UCSD-AML1 (cell line): ENCODE measurements at regions not wholly inside any gene's neighbourhood (a gene's known extent, or its start where the extent isn't known, plus 50 kb on each side); places are given as distances from the start of the nearest gene placed in this dataset.
"Not testable (repeated sequence)": the region's sequence is repeated elsewhere in the genome, so short reads cannot be mapped to it uniquely, and the experiment has no call there.

Experiments
- DNase-seq: peaks from one replicate; lab custom pipeline; 2025; ENCODE audit not compliant: unreplicated experiment; lab: John Stamatoyannopoulos, UW

DNA sequence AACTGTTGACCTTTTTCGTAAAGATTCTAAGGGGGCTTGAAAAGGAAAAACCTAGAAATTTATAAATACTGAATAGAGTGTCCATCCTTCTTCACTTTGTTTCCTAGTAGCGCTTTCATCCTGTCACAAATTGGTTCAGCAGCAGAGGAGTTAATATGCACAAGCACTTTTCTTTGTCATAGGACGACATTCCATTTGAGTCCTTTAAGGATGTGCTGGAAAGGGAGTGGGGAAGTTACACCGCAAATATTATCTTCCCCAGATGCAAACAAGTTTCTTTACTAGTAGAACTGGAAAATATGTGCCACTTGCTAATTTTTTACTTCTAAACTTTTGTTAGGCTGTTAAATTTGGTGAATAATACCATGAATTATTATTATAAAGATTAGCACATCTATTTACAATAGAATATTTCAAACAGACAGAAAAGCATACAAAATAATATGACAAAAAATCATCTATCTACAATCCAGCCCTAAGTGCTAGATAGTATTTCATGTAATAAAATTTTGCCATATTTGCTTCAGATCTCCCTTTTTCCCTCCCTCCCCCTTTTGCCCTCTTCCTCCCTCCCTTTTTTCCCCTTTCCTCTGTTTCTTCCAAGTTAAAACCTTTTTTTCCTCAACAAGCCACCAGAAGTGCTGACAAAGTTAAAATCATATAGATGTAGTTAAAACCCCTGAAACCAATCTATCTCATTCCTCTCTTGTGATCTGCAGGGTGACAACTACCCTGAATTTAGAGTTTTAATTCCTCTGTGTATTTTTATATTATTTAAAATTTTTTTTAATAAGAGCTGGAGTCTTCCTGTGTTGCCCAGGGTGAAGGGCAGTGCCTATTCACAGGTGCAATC is 50.5 kb upstream of the MAP4K3 start:
- DNase-seq, result no peak

DNA sequence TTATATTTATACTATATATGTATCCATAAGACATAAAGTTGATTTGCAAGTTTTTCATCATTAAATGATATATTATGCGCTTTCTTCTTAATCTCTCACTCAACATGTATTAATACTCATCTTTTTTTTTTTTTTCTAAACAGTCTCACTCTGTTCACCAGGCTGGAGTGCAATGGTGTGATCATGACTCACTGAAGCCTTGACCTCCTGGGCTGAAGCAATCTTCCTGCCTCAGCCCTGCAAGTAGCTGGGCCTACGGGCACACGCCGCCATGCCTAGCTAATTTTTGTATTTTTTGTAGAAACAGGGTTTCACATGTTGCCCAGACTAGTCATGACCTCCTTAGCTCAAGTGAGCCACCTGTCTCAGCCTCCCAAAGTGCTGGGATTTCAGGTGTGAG is 51.4 kb upstream of the MAP4K3 start:
- no peak for DNase-seq

DNA sequence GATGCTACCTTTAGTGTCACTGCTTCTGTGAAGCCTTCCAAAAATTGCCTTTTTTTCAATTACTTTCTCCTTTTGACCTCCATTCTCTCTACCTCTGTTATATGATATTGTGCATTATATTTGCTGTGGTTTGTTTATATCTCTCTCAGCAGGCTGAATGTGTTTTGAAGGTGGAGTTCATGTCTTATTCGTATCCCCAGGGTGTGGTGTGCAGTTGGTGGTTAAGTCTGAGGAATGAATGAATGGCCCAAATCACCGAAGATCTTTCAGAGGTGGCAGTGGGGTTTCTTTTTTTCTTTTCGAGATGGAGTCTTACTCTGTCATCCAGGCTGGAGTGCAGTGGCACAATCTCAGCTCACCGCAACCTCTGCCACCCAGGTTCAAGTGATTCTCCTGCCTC is 53.5 kb upstream of the MAP4K3 start:
- DNase-seq, result no peak

DNA sequence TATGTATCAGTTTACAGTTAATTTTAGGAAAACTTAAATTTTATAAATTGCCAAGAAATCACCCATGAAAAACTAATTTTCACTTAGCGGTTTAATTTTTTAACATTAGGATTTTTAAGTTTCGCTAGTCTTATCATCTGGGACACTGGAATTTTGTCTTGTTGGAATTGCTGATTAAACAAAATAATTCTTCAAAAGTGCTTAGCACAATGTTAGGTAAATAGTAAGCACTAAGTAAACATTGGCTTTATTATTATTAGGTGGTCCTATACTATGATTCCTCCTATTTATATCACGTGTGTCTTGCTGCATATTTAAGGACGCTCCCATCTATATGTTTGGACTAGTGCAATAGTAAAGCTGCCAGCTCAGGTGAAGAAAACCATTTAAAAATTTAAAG is 54.6 kb upstream of the MAP4K3 start:
- DNase-seq, result no peak

DNA sequence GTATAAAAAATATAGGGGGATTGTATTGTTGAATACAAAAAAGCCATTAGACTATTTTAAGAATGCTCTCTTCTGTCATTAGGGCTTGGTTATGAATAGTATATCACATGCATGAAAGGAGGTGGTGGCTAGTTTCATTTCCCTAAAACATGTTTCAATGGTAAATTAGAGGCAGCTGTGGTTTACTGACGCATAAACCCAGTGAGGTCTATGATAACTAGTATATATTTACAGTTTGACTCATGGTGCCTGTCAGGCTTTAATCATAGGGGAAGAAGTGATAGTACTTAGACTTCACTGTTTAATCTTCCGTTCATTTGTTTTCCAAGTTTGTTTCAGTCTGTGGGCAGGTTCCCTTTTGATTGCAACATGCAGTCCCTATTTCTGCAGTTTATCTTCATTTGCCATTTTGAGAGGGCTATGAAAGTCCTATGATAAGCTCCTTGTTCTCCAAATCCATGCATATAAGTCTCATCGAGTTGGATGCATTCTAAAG is 55.1 kb upstream of the MAP4K3 start:
- no peak for DNase-seq

DNA sequence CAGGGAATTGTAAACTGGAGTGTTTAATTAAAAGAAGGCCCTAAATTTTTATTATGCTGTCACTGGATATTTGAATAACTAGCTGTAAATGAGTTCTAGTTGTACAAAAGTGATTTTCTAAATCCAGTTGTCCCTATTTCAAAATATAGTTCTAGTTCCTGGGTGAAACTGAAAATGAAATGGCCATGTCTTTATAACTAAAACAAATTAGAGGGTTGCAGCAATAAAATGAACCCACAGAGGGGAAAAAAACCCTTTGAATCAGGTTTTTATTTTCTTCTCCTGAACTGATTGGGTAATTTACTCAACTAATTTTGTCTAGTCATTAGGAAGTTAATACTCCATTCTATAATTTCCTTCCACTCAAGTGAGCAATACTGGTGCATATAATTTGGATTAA is 55.6 kb upstream of the MAP4K3 start:
- no peak for DNase-seq

DNA sequence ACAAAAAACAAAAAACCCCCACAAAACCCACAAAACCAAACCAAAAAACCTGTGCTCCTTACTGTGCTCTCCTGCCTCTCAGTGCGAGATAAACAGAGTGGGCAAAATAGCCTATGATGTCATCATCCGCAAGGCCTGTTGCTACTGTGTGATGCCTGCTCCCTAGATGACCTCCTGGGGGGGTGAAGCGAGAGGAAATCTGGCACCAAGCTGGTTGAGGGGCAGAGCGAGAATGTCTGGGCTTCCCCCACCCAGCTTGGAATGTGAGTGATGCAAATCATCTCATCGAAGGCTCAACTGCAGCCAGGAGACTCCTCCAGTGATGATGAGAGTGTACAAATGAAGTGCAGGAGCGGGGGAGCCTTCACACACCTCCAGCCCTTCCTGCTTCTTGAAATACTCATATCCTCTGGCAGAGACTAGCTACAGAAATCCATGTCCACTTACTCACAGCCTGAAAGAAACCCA is 57.7 kb upstream of the MAP4K3 start:
- DNase-seq, result no peak

DNA sequence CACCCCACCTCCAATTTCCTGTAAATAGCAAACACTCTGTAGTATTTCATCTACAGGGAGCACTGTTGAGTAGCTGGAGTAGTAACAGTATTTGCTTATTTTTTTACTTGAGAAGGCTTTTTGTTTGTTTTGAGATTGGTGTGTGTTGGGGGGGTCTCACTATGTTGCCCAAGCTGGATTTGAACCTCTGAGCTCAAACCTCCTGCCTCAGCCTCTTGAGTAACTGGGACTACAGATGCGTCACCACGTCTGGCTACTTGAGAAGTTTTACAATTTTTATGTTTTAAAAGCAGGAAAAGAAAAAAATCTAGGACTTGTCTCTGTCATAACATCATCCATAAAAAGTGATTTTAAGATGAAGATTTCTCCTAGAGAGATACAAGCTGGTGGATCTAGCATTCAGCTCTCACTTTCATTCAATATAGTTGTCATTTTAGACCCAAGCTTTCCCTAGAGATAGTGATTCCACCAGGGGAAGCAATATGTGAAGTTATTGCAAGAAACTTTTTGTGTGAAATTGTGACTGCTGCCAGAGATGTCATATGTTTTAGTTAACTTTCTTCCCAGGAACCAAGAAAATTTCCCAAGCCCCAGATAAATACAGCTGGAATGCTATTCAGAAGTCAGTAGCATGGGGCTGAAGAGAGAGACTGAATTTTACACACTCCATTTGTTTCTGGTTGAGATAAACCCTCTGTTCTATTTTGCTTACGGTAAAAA is 60.2 kb upstream of the MAP4K3 start:
- DNase-seq, result no peak

DNA sequence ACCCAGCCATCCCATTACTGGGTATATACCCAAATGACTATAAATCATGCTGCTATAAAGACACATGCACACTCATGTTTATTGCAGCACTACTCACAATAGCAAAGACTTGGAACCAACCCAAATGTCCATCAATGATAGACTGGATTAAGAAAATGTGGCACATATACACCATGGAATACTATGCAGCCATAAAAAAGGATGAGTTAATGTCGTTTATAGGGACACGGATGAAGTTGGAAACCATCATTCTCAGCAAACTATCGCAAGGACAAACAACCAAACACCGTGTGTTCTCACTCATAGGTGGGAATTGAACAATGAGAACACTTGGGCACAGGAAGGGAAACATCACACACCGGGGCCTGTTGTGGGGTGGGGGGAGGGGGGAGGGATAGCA is 61.1 kb upstream of the MAP4K3 start:
- DNase-seq, result not testable (repeated sequence)

DNA sequence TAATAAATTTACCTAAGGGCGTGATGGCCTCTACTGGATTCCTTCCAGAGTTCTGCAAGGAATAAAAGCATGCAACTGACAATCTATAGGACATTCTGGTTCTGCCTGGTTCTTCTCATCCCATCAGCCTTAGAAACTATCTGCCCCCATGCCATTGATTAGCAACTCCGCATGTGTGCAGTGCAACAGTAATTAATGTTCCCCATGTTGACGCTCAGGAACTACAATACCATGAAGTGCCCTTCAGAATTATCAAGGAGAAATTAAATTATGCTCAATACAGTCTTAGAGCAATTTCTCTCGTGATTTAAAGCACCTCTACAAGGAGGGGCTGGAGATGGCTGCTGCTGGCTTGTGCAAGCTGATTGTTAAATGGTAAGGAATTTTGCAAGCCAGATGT is 61.7 kb upstream of the MAP4K3 start:
- no peak for DNase-seq

DNA sequence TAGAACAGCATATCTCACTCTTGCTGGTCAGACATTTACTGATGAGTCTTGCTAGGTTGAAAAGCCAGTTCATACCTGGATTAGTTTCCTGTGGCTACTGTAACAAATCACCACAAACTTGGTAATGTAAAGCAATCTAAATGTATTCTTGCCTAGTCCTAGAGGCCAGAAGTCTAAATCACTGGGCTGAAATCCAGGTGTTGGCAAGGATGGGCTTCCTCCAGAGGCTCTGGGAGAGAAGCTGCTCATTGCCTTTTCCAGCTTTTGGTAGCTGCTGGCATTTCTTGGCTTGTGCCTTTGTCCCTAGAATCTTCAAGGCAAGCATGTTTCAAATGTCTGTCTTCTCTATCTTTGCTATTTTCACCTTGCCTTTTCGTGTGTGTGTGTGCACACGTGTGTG is 62.3 kb upstream of the MAP4K3 start:
- no peak for DNase-seq

DNA sequence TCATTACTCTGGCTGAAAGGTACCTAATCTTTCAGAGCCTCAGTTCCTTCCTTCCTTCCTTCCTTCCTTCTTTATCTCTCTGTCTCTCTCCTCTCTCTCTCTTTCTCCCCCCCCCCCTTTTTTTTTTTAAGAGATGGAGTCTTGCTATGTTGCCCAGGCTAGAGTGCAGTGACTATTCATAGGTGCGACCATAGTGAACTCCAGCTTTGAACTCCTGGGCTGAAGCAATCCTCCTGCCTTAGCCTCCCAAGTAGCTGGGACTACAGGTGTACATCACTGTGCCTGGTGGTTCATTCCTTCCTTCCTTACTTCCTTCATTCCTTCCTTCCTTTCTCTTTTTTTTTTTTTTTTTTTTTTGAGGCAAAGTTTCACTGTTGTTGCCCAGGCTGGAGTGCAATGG is 64.3 kb upstream of the MAP4K3 start:
- no peak for DNase-seq

DNA sequence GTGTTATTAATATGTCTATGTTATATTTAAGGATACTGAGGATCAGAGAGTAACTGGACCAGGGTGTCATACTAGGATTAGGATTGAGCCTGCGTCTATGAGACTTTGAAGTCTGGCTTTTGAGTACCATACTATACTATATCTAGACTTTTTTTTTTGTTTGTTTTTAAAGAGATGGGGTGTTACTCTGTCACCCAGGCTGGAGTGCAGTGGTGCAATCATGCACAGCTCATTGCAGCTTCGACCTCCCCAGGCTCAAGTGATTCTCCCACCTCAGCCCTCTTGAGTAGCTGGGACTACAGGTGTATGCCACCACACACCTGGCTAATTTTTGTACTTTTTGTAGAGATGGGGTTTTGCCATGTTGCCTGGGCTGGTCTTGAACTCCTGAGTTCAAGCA is 66.2 kb upstream of the MAP4K3 start:
- no peak for DNase-seq

DNA sequence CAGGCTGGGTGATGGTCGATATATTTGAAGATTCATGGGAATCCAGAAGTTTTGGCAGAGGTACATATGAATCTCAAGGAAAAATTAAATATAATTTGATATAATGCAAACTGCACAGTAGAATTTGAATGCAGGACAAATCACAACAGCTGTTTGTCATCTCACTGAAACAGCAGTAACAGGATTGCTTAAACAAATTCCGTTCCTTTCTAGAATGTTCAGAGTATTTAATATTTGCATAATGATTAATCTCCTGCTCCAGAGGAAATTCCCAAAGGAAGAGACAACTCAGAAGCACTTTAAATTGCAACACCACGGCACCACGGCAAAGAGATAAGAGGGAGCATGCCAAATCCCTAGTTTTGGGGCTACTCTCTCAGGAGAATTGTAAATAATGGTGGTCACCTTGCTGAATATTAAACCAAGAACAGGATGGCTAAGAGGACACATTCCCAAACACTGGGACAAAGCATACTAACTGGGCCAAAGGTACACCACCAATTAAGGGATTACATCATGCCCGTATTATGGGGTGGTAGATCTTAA is 67.8 kb upstream of the MAP4K3 start:
- no peak for DNase-seq

DNA sequence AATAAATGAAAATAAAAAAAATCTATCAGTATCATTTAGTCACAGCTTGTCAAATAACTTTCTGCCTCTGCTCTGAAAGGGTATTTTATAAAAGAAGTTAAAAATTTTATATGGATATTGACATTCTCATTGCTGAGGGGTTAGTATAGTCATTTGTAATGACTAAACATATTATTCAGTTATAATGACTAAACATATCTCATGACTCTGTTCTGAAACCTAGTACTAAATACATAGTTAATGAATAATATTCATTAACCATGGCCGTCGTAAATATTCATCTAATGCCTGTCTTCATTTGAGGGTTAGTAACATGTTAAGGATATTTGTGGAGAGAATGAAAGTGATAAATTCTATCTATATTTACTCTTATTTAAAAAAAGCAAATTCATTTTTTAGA is 69.1 kb upstream of the MAP4K3 start:
- DNase-seq, result no peak

DNA sequence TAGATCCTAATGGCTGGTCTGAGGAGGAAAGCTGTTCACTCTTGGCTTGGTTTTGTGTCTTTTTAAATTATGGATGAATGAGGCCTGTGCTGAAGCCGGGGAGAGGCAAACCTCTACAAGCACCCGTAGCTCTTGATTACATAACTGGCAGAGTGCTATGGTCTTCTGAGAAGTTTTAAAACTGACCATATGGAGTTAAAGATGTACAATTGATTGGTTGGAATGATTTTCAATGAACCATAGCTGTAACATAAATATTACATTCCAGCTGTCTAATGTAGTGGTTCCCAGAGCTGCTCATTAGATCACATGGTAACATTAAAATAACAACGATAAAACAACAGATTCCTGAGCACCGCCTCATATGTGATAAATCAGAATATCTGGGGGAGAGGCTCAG is 71.1 kb upstream of the MAP4K3 start:
- DNase-seq, result no peak

DNA sequence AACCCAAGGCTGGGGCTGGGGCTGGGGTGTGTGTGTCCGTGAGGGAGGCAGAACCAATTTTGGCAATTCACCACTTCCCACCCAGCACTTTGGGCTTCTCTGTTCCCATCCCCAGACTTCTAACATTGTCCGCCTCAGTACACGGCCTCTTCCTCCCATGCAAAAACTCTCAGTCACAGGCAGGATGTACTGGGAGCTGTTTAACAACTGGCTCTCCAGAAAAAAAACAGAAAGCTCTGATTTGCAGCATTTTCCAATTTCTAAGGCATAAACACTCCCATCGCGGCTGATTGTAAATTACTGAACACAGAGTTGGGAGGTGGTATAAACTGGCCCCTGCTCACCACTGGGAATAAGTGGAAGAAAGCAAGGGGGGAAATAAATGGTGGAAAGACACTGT is 73.1 kb upstream of the MAP4K3 start:
- DNase-seq, result no peak

DNA sequence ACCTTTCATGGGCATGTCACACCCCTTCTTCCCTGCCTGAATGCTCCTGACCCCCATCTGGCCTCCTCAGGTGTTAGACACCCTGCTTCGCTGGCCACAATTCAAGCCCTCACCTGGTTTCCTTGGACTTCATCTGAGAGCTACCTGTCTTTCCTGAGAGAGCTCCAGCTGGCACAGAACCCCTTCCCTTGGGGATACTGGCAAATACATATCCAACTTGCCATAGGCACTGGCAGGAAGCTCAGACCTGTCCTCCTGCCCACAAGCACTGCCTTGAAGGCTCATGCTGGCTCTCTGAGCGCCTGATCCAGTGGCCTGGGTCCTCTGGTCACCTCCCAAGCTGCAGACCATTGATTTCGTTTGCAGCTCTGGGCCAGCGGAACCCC is 74.1 kb upstream of the MAP4K3 start:
- no peak for DNase-seq

DNA sequence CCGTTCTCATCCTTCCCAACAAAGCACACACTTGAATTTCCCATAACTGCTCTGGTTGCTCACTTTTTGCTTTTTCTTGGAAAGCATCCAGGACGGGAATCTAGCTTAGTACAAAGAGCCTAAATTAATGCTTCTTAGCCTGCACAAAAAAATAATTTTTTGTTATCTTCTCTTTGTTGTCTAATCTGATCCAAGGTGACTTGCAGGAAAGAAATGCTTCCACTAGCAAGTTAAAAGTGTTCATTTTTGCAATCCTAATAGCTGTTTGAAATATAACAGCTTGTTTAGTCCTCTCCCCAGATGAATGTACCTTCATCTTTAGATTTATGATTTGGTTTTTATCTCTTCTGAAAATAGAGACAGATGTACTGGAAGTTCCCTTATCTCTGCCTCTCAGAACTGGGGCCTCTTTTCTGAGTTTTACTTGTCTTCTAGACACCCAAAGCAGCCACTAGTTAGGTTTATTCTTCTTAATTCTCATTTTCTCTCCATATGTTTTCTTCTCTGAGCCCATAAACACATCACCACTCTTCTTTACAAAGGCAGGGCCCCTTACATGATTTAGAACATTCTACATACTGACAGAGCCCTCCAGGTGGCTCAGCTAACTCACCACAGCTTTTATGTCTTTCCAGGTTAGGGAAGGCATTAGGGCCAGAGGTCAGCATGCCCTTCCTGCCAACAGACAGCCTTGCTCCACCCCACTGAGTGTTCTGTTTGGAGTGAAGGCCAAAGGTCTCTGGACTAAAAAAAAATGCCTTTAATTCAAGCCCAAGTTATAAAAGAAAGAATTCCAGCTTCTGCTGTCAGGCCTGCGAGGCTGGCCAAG is 74.7 kb upstream of the MAP4K3 start:
- DNase-seq, result no peak

DNA sequence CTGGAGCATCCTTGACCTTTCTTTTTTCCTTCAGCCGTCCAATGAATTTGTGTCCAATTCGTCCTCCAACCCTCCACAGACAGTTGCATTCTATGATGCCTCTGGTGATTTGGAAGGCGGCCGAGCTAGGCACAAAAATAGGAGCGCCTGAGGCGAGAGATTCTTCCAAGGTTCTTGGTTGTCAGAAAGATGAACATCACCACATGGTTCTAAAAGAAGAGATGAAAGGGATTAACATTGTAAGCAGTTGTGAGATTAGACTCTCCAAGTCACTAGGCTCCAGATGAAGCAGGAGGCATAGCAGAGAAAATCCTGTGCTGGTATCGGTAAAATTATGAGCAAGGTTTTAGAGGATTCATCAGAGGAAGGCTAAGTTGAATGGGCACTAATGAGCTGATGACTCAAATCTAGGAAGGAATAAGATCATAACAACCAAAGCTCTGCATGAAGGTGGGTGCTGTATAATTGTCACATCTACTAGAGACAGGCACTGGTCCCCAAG is 75.4 kb upstream of the MAP4K3 start:
- no peak for DNase-seq

DNA sequence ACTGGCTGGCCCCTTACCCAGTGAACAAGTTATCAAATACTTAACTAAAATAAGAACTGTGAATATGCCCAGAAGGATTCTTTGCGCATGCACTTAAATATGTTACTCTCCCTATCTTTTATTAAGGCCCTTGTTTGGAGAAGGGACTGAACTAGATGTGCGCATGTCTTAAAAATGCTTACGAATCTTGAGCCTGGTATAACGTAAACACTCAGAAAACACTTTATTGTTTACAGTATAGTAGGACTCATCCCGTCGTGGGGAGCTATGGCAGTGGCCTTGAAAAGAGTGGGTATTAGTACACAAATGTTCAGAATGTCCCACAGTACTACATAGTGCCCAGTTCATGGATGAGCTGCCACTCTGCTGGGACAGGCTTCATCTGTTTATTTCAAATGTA is 75.9 kb upstream of the MAP4K3 start:
- DNase-seq, result no peak
